Cardiac septum (tissue), 1 donor: ENCODE measurements at regions not wholly inside any gene's neighbourhood (a gene's known extent, or its start where the extent isn't known, plus 50 kb on each side); places are given as distances from the start of the nearest gene placed in this dataset.
"Not testable (repeated sequence)": the region's sequence is repeated elsewhere in the genome, so short reads cannot be mapped to it uniquely, and the experiment has no call there.

Experiments used
- DNase-seq: peaks from one replicate; pipeline ENCODE4 v3.0.0-alpha.2; 2020; ENCODE audit warnings: low spot score
- intact Hi-C: fragments of 100-400 bp; cut with DNase I; formaldehyde crosslinking; loops from one replicate; pipeline ENCODE4 v1.14.0; 2022
- donor health status: DM: no; HTN: no; CAD: no.

DNA sequence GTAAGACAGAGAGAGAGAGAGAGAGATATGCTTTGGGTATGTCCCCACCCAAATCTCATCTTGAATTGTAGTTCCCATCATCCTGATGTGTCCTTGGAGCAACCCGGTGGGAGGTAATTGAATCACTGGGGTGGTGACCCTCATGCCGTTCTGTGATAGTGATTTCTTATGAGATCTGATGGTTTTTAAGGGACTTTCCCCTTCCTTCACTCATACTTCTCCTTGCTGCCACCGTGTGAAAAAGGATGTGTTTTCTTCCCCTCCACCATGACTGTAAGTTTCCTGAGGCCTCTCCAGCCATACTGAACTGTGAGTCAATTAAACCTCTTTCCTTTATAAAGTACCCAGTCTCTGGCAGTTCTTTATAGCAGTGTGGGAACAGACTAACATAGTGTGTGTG, 60.3 kb downstream of the EOMES start:
- intact Hi-C loops = no loop called here
- no peak for DNase-seq

DNA sequence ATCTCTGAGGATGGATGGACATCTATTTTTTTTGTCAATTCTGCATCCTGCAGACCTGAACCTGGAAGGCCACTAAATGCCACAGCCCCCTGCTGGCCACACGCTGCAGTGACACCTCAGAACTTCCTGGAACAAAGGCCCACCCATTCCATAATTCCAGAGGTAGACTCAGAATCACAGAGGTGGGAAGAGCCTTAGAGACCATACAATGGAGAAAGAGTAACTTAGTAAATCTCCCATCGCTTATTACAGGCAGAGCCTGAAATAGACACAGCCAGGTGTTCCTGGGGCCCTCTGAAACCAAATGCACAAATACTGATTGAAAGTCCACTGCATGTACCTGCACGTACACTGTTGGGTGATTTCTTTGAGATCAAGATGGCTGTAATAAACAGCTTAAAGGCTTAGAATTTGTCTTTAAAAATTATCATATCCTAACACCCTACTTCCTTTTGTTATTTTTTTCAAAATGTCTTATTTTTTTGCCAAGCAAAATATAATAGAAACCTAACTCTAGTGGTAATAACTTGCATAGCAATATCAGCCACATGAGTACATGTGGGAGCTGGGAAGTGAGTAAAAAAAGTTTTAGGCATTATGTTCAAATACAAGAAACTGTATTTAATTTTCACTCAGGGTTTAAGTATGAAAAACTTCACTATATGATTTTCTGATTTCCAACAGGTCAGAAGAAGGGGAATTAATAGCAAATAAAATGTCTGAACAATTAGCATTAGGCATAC, 62.7 kb downstream of the EOMES start:
- no peak for DNase-seq
- intact Hi-C loops = loop anchor here (5.0 kb wide), 1 partner anchor 347 kb away; no protein-coding TSS in a partner anchor

DNA sequence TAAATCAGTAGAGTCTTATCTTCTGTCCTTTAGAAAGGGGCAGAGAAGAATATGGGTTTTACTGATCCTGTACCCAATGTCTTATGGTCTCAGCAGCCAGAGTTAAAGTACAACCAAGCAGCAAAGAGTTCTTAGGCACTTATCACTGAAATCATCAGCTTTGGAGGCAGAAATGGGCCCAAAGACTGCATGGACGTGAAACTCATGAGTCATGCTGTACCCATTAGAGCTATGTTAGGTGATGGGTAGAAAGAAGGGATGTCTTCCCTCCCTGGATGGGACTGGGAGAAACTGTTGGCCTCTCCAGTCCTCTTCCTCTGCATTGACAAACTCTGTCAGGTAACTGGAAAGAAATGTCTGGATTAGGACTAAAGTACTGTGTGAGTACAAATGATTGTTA, 63.4 kb downstream of the EOMES start:
- intact Hi-C loops = loop anchor here (5.0 kb wide), 1 partner anchor 346 kb away; no protein-coding TSS in a partner anchor
- DNase-seq = no peak

DNA sequence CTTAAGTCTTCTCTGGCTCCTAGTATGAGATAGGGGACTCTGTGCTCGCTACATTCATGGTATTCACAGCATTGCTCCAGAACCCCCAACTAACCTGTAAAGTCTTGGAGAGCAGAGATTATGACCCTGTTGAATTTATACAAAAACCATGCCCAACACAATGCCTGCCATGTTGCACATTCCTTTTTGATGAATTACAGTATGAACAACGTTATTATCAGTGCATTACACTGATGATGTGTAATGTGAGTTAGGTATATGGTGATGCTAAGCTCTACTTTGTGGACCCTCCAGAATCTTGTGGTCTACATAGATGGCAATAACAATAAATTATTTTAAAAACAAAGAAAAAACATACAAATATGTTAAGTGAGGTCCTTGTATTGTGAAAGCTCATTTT, 64.3 kb downstream of the EOMES start:
- intact Hi-C loops = loop anchor here (5.0 kb wide), 1 partner anchor 346 kb away; no protein-coding TSS in a partner anchor
- no peak for DNase-seq

DNA sequence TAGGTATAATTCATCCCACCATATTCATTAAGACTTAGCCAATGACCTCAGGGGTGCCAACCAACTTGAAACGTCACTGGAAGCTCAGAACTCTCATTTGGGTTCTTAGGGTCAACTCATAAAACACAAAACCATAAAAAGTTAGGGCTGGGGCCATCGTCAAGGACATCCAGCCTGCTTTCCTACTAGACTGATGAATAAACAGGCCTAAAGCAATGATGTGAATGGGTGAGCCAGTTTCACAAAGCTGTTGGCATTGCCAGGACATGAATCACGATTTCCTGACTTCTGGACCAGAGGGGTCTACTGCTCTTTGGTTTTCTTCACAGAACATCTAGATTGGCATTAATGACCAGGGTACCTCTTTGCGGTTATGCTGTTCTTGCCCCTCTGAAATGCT, 64.7 kb downstream of the EOMES start:
- intact Hi-C loops = loop anchor here (5.0 kb wide), 1 partner anchor 345 kb away; no protein-coding TSS in a partner anchor

DNA sequence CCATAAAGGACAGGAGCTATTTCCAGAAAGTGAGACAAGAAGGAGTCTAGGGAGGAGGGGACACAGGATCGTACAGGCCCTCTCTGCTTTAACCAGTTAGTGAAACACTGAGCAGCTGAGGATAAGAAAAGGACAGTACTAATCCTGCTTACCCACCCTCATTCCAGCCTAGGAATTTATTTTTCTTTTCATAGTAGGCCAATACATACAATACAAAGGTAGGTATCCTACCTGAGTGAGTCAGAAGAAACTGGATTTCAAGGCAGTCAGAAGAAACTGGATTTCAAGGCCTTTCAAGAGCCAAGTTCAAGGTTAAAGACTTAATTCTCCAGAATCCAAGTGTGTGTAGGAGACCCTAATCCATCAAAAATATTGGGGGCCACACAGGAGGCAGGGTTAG, 65.3 kb downstream of the EOMES start:
- intact Hi-C loops = loop anchor here (5.0 kb wide), 1 partner anchor 344 kb away; no protein-coding TSS in a partner anchor

More for the DNA sequence above, 64.7 kb downstream of the EOMES start:
- DNase-seq = no peak

DNA sequence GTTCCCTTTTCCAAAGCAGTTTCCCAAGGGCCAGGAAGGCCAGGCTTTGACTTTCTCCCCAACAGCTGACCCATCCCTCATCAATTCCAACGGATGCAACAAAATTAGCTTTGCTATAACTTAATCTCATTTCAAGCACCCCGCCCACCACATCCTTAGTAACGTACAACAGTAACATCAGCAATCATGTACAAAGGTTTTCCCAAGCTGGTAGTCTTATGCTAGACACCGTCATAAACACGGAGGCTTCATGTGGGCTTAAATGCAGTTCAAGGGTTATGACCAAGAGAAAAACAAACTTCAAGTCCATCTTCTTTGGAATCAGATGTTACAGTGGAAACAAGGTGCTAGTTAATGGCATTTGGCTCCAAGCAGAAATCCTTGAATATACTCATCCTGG, 66.6 kb downstream of the EOMES start:
- intact Hi-C loops = loop anchor here (5.0 kb wide), 1 partner anchor 343 kb away; no protein-coding TSS in a partner anchor
- no peak for DNase-seq

More for the DNA sequence above, 65.3 kb downstream of the EOMES start:
- DNase-seq = no peak

DNA sequence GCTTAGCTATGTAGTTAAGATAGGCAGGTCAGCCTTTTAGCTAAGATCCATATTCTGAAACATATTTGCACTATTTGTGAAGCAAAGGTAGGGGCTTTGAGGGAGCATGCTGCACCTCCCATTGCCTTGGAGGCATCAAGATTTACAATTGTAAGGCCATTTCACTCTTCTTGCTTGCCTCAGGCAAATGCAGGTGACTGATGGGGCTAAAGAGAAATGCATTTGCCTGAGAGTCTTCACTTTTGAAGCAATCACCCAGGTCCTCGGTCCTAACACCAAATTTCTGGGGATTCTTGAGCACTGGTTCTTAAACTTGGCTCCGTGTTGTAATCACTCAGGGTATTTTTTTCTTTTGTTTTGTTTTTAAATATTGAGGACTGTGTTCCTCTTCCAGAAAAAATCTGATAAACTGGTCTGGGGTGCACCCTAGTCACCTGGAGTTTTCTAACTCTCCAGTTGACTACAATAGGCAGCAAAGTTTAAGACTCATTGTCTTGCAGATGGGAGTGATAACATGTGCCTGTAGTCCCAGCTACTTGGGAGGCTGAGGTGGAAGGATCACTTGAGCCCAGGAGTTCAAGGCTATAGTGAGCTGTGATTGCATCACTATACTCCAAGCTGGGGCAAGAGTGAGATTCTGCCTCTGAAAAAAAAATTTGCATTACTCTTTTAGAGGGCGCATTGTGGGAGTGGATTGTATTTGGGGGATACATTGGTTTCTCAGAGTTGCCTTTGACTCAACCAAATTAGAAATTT, 68.1 kb downstream of the EOMES start:
- no peak for DNase-seq
- intact Hi-C loops = no loop called here

DNA sequence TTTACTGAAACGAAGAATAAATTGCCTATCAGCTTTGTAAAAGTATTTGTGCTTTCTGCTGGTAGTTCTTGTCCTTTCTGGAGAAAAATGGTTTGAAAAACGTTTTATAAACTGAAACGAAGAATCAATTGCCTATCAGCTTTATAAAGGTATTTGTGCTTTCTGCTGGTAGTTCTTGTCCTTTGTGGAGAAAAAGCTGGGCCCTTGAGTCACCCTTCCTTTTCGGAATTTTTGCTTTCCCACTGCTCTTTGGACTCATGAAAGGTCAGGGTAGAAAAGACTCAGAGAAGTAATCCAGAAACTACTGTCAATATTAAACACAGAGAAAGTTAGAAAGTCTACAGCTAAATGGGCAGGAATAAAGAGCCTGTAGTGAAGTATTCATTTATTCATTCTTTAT, 72.8 kb downstream of the EOMES start:
- intact Hi-C loops = no loop called here
- no peak for DNase-seq

DNA sequence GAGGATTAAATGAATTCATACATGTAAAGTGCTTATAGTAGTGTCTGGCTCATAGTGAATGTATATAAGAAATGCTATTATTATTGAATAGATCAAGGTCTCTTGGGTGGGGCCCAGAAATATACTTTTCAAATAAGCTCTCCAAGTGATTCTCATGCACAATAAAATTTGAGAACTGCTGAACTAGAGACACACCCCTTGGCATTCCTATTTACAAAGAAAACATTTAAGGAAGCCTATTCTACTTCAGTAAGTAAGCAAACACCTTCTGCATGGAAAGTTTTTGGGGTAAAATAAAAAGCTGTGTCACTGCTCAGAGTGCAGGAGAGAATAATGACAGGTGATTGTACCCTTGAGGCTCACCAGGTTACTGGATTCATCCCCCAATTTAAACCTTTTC, 75.2 kb downstream of the EOMES start:
- DNase-seq = no peak
- intact Hi-C loops = no loop called here

DNA sequence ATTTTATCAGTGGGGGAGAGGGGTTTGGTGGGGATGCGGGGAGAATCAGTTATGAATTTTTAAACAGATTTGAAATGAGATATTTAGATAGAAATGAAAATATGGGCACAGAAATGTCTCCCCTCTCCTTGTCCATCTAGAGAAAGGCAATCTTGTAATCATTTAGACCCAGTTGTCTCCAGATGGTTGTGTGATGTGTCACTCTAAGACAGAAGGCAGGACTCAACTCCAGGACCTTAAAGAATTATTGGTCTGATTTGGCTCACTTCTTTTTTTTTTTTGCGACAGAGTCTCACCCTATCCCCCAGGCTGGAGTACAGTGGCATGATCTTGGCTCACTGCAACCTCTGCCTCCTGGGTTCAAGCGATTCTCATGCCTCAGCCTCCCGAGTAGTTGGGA, 77.2 kb downstream of the EOMES start:
- DNase-seq = no peak
- intact Hi-C loops = no loop called here

DNA sequence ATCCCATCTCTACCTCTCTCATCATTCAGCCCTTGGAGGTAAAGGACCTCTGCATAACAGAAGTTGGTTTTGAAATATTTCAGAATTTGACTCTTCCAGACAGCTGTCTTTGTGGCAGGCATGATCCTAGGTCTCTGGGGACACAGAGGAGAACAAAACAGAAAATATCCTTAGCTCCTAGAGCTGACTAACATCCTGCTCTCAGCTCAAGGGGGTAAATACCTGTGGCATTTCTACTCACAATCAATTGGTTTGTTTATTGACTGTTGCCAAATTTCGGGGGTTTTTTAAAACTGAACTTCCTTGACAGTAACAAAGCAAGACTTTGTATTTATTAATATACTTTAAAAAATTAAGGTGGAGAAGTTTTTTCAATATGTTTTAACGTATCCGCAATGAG, 78.8 kb downstream of the EOMES start:
- intact Hi-C loops = no loop called here
- DNase-seq = no peak

DNA sequence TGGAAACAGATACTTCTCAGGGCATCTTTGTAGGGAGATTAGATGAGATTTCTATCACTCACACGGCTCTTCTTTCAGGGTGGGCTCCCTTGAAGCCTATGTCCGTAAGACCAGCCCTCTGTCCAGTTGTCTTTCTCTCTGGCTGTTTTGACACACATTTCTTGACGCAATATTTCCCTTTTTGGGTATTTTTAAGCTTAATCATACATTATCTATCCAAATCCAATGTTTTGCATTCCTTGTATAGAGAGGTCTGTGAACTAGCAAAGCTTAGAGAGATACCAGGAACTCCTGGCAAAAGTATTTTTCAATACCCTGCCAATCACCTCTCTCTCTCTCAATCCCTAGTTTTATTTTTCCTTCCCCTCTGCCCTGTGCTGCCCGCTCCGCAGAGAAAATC, 79.3 kb downstream of the EOMES start:
- no peak for DNase-seq
- intact Hi-C loops = no loop called here

DNA sequence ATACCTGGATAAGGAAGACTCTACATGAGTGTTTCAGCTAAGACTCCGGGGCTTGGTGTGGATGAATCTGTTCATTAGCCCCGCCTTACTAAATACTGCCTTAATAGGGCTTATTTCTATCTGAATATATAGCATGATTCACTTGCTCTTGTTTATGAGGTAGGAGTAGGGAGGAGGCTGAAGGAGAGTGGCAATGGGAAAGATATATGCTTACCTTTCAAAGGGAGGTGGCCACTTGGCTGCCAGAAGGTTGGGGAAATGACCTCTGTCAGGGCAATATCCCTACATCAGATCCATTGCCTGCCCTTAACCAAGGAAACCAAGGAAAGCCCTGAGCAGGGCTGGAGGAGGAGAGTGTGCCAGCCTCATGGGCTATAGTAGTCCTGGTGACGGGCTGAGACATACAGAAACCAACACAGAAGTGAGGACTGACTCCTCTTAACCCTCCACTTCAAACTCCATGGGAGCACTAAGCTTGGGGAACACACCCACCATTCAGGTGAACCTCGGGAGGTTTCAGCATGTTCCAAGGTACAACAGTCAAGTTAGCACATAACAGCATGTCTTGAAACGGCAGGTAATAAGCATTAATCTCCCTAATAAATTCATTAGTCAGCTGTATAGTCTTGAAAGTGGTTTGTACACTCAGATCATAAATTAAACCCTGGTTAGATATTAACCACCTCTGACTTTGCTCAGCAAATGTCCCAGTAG, 80.1 kb downstream of the EOMES start:
- no peak for DNase-seq
- intact Hi-C loops = no loop called here

DNA sequence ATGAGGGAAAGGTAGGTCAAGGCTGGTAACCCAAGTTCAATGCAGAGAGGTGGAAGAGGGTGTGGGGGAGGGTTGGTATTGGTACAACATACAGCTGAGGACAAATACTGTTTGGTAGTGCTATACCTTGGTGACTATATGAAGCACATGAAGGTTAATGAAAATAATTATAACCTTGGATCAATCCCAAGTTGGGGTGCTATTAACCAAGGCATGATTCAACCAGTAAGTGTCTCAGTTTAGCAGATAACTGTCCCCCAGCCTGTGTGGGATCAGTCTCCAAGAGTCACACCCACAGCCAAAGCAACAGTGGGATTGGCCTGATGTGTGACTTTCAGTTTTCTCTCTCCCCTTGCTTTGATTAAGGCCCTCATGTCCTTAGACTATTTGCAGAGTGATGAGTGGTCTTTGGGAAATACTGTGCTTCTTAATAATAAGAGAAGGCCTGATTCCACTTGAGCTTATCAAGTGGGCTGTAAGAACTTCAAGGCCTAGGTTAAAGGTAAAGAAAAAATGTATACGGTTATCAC, 80.8 kb downstream of the EOMES start:
- DNase-seq = no peak
- intact Hi-C loops = no loop called here

DNA sequence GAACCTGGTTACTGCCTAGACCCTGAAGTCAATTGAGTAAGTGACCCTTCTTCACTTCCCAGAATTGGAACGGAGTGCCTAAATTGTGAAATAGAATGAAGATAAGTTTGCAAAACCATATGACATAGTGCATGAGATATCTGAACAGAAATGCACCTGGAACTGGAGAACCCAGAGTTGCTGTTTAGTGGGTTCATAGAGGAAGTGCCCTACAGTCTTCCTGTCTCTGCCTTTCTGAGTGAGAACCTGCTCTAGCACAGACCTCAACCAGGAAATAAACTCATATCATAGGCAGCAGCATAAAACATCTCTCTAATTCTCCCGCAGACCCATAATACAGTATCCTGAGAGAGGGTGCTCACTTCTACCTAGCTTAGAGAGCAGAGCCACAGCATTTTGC, 82.9 kb downstream of the EOMES start:
- intact Hi-C loops = no loop called here
- no peak for DNase-seq

DNA sequence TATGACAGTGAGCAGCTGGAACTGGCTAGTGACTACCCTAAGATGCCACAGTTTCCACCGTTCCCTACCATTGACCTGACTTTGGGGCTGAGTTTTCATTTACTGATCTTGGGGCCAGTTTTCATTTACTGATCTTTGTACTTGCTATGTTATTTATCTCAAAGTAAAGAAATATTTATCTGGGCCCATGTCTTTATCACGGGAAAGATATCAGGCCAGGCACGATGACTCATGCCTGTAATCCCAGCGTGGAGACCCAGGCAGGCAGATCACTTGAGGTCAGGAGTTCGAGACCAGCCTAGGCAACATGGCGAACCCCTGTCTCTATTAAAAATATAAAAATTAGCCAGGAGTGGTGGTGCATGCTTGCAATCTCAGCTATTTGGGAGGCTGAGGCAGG, 83.5 kb downstream of the EOMES start:
- intact Hi-C loops = no loop called here
- no peak for DNase-seq

DNA sequence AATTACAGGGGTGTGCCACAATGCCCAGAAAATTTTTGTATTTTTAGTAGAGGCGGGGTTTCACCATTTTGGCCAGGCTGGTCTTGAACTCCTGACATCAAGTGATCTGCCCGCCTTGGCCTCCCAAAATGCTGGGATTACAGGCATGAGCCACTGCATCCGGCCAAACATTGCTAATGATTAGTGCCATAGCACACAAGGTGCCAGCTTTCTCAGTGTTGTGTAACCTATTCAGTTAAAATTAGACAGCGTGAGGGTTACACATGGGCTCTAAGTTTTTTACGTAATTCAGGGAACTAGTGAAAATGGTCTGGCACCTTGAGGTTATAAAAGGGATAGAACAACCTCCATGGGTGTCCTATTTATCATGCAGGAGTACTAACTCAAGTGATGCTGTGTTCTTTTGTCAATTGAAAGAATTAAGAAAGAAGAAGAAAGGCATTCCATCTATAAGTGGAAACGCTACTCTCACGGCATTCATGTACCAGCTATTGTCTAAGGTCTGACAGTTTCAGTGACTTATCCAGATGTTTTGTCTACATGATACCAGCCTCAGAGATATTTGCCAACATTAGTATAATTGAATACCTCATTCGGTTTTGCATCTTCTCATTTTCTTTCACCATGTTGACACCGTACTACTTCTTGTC, 84.7 kb downstream of the EOMES start:
- intact Hi-C loops = no loop called here
- no peak for DNase-seq

DNA sequence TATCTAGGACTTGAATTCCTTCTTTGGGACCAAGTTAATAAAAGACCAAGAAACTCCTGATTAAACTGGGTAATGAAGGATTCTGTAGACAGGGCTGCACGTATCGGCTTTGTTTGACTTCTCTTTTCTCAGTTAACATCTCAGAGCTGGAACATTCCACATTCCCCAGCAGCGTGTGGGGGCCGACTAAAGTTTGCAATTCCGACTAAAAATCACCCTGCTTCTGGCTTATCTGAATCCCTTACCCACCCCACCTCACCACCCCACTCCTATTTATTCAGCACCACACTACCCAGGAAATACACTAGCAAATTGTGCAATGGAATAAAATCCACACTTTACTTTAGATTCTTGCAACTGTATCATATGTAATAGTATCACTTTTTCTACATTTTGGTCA, 87.1 kb downstream of the EOMES start:
- DNase-seq, intact Hi-C loops: not testable (repeated sequence)

DNA sequence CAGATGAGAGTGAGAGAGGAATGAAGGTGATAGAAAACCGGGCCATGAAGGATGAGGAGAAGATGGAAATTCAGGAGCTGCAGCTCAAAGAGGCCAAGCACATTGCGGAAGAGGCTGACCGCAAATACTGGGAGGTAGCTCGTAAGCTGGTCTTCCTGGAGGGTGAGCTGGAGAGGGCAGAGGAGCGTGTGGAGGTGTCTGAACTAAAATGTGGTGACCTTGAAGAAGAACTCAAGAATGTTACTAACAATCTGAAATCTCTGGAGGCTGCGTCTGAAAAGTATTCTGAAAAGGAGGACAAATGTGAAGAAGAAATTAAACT, 88.9 kb downstream of the EOMES start:
- intact Hi-C loops = loop anchor here (5.0 kb wide), 1 partner anchor 151 kb away; the partner anchor contains the start of gene SLC4A7
- DNase-seq = no peak
